HL-60 (cell line): ENCODE measurements at regions not wholly inside any gene's neighbourhood (a gene's known extent, or its start where the extent isn't known, plus 50 kb on each side); places are given as distances from the start of the nearest gene placed in this dataset.

ENCODE experiments used
- DNase-seq, 2 experiments: peaks; one replicate each; pipeline ENCODE4 v3.0.0-alpha.2; 2010 to 2020; ENCODE audit warnings: low read depth in 1 of 2, low spot score in 1 of 2
- H3K27ac ChIP-seq: fragments of 250-450 bp; sonication (Bioruptor Pico); replicated peaks from 2 replicates; pipeline ENCODE4 v1.5.1; 2020; ENCODE audit warnings: mild to moderate bottlenecking, moderate library complexity
- H3K27me3 ChIP-seq: fragments of 250-450 bp; sonication (Bioruptor Pico); 2 replicates; pipeline ENCODE4 v1.5.1; 2021; ENCODE audit warnings: mild to moderate bottlenecking, moderate library complexity; ENCODE audit not compliant: insufficient read depth, poor library complexity, severe bottlenecking
- H3K4me3 ChIP-seq: replicated peaks from 2 replicates; pipeline ENCODE4 v1.5.1; 2011; ENCODE audit warnings: mild to moderate bottlenecking, control low read depth, low read length; ENCODE audit not compliant: insufficient read depth
- GABPA ChIP-seq: IDR thresholded peaks from 2 replicates; pipeline ENCODE4 v1.6.1; 2012; ENCODE audit warnings: low read depth
- POLR2AphosphoS5 ChIP-seq: IDR thresholded peaks from 2 replicates; pipeline ENCODE4 v1.6.1; 2012; ENCODE audit warnings: low read depth
- SPI1 ChIP-seq: IDR thresholded peaks from 2 replicates; pipeline ENCODE4 v1.6.1; 2012; ENCODE audit warnings: low read depth, mild to moderate bottlenecking, borderline replicate concordance
- TF ChIP-seq, protein P1 (sequence below): IDR thresholded peaks from one replicate; pipeline ENCODE4 v1.5.1; 2011; ENCODE audit warnings: low read length, control low read depth, inconsistent platforms; ENCODE audit not compliant: insufficient read depth
- TF ChIP-seq, protein P2 (sequence below): IDR thresholded peaks from 2 replicates; pipeline ENCODE4 v1.6.1; 2012; ENCODE audit warnings: low read depth; ENCODE audit not compliant: insufficient replicate concordance

- DNase-seq, result no peak
- Histone ChIP-seq H3K27ac (no peak overlapping the region), H3K27me3 (no peaks in the 10 kb centered on the region), H3K4me3 (no peak overlapping the region)
- TF ChIP-seq, protein P1, sequence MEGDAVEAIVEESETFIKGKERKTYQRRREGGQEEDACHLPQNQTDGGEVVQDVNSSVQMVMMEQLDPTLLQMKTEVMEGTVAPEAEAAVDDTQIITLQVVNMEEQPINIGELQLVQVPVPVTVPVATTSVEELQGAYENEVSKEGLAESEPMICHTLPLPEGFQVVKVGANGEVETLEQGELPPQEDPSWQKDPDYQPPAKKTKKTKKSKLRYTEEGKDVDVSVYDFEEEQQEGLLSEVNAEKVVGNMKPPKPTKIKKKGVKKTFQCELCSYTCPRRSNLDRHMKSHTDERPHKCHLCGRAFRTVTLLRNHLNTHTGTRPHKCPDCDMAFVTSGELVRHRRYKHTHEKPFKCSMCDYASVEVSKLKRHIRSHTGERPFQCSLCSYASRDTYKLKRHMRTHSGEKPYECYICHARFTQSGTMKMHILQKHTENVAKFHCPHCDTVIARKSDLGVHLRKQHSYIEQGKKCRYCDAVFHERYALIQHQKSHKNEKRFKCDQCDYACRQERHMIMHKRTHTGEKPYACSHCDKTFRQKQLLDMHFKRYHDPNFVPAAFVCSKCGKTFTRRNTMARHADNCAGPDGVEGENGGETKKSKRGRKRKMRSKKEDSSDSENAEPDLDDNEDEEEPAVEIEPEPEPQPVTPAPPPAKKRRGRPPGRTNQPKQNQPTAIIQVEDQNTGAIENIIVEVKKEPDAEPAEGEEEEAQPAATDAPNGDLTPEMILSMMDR, result no peak
- no peak for TF ChIP-seq GABPA
- TF ChIP-seq POLR2AphosphoS5, result no peak
- no peak for TF ChIP-seq SPI1
- TF ChIP-seq, protein P2, sequence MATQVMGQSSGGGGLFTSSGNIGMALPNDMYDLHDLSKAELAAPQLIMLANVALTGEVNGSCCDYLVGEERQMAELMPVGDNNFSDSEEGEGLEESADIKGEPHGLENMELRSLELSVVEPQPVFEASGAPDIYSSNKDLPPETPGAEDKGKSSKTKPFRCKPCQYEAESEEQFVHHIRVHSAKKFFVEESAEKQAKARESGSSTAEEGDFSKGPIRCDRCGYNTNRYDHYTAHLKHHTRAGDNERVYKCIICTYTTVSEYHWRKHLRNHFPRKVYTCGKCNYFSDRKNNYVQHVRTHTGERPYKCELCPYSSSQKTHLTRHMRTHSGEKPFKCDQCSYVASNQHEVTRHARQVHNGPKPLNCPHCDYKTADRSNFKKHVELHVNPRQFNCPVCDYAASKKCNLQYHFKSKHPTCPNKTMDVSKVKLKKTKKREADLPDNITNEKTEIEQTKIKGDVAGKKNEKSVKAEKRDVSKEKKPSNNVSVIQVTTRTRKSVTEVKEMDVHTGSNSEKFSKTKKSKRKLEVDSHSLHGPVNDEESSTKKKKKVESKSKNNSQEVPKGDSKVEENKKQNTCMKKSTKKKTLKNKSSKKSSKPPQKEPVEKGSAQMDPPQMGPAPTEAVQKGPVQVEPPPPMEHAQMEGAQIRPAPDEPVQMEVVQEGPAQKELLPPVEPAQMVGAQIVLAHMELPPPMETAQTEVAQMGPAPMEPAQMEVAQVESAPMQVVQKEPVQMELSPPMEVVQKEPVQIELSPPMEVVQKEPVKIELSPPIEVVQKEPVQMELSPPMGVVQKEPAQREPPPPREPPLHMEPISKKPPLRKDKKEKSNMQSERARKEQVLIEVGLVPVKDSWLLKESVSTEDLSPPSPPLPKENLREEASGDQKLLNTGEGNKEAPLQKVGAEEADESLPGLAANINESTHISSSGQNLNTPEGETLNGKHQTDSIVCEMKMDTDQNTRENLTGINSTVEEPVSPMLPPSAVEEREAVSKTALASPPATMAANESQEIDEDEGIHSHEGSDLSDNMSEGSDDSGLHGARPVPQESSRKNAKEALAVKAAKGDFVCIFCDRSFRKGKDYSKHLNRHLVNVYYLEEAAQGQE, result no peak
Observed at GRCh38 chr4:35818520-35818919, 425.8 kb downstream of the ARAP2 start.

- TF ChIP-seq SPI1, result no peak
- TF ChIP-seq POLR2AphosphoS5, result no peak
- no peak for TF ChIP-seq GABPA
- TF ChIP-seq, protein P2, result no peak
- TF ChIP-seq, protein P1, result no peak
- Histone ChIP-seq H3K27me3 (no peaks in the 10 kb centered on the region), H3K4me3 (no peak overlapping the region), H3K27ac (no peak overlapping the region)
- no peak for DNase-seq
Observed at GRCh38 chr4:35820003-35820402, 424.3 kb downstream of the ARAP2 start.

- Histone ChIP-seq H3K4me3 (no peak overlapping the region), H3K27ac (no peak overlapping the region), H3K27me3 (no peaks in the 10 kb centered on the region)
- DNase-seq, result no peak
- TF ChIP-seq, protein P1, result no peak
- TF ChIP-seq GABPA (no peak), SPI1 (no peak), POLR2AphosphoS5 (no peak)
- TF ChIP-seq, protein P2, result no peak
Observed at GRCh38 chr4:35824231-35824630, 420.1 kb downstream of the ARAP2 start.
